Fibroblast of villous mesenchyme (primary cell): ENCODE measurements at regions not wholly inside any gene's neighbourhood (a gene's known extent, or its start where the extent isn't known, plus 50 kb on each side); places are given as distances from the start of the nearest gene placed in this dataset.
"Not testable (repeated sequence)": the region's sequence is repeated elsewhere in the genome, so short reads cannot be mapped to it uniquely, and the experiment has no call there.

Experiments
- DNase-seq: peaks from one replicate; pipeline ENCODE4 v3.0.0-alpha.2; 2010; ENCODE audit warnings: low read depth
- H3K4me3 ChIP-seq: 2 replicates; pipeline ENCODE4 v1.5.1; 2011; ENCODE audit warnings: low read depth, mild to moderate bottlenecking, low read length
- TF ChIP-seq, protein P1 (sequence below): IDR thresholded peaks from 2 replicates; pipeline ENCODE4 v1.5.1; 2012; ENCODE audit warnings: low read depth, mild to moderate bottlenecking, low read length; ENCODE audit not compliant: insufficient read depth

DNA sequence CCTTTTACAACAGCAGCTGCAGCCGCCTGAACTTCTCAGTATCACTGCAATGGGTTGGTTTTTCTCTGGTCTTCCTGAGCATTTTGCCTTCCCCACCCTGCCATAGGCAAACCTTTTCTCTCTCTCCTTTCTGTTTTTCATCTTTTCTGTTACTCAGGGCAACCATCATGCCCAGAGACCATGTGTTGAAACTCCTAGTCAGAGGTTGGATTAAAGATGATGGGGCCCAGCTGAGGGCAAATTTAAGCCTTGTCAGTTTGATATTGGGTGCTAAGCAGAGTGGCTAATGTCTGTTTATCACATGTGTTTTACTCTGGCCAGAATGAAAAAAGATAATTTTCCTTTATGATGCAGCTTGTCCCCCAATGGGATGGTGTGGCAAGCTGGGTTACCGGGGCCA is 107.9 kb upstream of the PMCH start:
- no peak overlapping the region for H3K4me3 ChIP-seq
- peak; percentile 55 for DNase-seq
- TF ChIP-seq, protein P1, sequence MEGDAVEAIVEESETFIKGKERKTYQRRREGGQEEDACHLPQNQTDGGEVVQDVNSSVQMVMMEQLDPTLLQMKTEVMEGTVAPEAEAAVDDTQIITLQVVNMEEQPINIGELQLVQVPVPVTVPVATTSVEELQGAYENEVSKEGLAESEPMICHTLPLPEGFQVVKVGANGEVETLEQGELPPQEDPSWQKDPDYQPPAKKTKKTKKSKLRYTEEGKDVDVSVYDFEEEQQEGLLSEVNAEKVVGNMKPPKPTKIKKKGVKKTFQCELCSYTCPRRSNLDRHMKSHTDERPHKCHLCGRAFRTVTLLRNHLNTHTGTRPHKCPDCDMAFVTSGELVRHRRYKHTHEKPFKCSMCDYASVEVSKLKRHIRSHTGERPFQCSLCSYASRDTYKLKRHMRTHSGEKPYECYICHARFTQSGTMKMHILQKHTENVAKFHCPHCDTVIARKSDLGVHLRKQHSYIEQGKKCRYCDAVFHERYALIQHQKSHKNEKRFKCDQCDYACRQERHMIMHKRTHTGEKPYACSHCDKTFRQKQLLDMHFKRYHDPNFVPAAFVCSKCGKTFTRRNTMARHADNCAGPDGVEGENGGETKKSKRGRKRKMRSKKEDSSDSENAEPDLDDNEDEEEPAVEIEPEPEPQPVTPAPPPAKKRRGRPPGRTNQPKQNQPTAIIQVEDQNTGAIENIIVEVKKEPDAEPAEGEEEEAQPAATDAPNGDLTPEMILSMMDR, result no peak

DNA sequence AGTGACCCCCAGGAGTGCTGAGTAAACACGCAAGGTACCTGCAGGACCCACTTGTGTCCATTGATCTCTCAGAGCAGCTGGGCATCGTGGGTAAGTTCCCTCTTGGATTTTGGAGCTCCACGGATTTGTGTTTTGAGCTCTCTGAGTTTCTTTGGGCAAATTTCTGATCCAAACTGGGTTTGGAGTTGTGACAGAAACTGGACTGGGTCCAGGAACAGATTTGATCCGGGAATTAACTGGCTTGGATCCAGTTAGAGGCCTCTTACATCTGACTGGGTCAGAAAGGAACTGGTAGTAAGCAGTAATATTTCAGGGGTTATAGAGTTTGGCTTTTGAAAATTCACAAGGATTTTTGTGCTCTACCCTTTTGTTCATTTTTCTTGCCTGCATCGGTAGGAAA is 107.0 kb upstream of the PMCH start:
- not testable (repeated sequence) for DNase-seq, H3K4me3 ChIP-seq

DNA sequence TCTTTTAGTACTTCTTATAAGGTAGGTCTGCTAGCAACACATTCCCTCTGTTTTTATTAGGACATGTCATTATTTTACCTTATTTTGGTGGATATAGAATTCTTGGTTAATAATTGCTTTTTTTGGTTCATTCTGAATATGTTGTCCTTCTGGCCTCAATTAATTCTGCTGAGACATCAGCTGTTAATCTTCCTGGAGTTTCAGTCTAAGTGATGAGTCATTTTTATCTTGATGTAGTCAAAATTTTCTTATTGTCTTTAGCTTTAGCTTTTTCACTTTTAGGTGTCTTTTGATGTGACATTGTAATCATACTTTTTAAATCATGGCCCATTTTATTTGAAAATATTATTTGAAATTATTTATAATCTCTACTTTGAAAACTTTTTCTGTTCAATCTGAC is 104.9 kb upstream of the PMCH start:
- TF ChIP-seq, protein P1, result no peak
- H3K4me3 ChIP-seq, result no peak overlapping the region
- peak; percentile 13 for DNase-seq

DNA sequence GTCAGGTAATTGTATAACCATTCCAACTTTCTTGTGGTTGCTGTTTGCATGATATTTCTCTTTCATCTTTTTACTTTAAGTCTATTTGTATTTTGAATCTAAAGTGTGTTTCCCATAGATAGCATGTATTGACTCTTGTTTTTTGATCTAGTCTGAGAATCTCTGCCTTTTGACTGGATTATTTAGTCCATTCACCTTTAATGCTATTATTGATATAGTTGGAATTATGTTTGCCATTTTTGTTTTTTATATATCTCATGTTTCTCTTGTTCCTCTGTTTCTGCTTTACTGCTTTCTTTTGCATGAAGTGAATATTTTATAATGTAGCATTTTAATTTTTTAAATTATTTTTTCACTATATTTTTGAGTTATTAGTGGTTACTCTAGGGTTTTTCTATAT is 103.9 kb upstream of the PMCH start:
- no peak overlapping the region for H3K4me3 ChIP-seq
- no peak for DNase-seq
- TF ChIP-seq, protein P1, result no peak

DNA sequence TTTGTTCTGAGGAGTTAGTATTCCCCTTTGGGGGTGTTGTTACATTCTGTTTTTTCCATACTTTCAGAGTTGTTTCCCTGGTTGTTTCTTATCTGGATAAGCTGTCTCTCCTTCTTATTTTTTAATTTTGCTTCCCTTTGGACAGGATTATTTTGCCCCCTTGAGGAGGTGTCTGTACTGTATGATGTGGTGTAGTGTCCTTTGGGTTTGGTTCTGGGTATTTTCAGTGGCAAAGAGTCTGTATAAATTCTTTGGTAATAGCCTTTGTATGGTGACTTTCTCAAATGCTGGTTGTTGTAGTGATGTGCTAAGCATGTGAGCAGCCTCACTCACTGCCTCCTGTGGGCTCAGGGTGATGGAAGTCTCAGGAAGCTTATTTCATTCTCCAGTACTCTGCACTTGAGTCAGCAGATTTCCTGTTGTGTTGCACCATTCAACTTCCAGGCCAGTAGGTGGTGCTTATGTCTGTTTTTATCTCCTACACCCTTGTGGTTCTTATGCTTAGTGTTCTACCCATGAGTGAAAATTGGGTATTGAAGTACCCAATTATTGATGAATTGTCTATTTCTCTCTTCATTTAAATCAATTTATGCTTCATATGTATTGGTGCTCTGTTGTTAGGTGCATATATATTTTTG is 103.3 kb upstream of the PMCH start:
- no peak overlapping the region for H3K4me3 ChIP-seq
- DNase-seq, result peak; percentile 79
- TF ChIP-seq, protein P1, result peak; percentile 62

DNA sequence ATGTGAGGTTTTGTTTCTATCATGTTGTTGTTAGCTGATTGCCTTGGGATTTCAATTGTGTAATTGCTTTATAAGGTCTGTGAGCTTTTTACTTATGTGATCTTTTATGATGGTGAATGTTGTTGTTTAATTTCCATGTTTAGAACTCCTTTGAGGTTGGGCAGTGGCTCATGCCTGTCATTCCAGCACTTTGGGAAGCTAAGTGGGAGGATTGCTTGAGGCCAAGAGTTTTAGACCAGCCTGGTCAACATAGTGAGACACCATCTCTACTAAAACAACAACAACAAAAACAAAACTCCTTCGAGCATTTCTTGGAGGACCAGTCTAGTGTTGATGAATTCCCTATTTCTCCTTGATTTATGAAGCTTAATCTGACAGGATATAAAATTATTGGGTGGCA is 102.1 kb upstream of the PMCH start:
- H3K4me3 ChIP-seq, result no peak overlapping the region
- DNase-seq, result peak; percentile 65
- TF ChIP-seq, protein P1, result no peak

DNA sequence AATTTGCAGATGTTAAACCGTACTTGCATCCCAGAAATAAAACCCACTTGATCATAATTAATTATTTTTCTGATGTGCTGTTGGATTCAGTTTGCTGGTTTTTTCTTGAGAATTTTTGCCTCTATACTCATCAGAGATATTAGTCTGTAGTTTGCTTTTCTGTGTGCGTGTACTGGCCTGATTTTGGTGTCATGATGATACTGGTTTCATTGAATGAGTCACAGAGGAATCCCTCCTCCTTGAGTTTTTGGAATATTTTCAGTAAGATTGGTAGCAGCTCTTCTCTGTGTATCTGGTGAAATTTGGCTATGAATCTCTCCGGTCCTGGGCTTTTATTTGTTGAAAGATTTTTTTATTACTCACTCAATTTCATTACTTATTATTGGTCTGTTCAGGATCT is 100.4 kb upstream of the PMCH start:
- peak; percentile 56 for DNase-seq
- no peak overlapping the region for H3K4me3 ChIP-seq
- TF ChIP-seq, protein P1, result no peak
